Neural cell (in vitro differentiated cells): ENCODE measurements at regions not wholly inside any gene's neighbourhood (a gene's known extent, or its start where the extent isn't known, plus 50 kb on each side); places are given as distances from the start of the nearest gene placed in this dataset.

ENCODE experiments used
- H2AFZ ChIP-seq: fragments of 200-600, 300-800 bp; sonication (generic), shearing (Covaris generic); 2 replicates; pipeline ENCODE4 v1.6.0; 2014; ENCODE audit warnings: low read depth, mild to moderate bottlenecking, antibody characterized with exemption, low read length, moderate library complexity
- H3F3A ChIP-seq: fragments of 200-600 bp; shearing (Covaris generic); 2 replicates; pipeline ENCODE4 v1.6.1; 2016; ENCODE audit warnings: mild to moderate bottlenecking, moderate library complexity, mixed read lengths, antibody characterized with exemption, low read length; ENCODE audit not compliant: insufficient read depth, poor library complexity, severe bottlenecking
- H3K27ac ChIP-seq: fragments of 200-600, 300-800 bp; sonication (generic), shearing (Covaris generic); 2 replicates; pipeline ENCODE4 v1.5.1; 2014; ENCODE audit warnings: mild to moderate bottlenecking, low read length, moderate library complexity
- H3K27me3 ChIP-seq: fragments of 300-800, 200-600 bp; sonication (generic), shearing (Covaris generic); 2 replicates; pipeline ENCODE4 v1.6.0; 2014; ENCODE audit warnings: mild to moderate bottlenecking, low read depth, low read length, moderate library complexity; ENCODE audit not compliant: insufficient read depth
- H3K36me3 ChIP-seq: fragments of 300-800, 200-600 bp; sonication (generic), shearing (Covaris generic); 2 replicates; pipeline ENCODE4 v1.5.1; 2014; ENCODE audit warnings: mild to moderate bottlenecking, antibody characterized with exemption, low read length, moderate library complexity; ENCODE audit not compliant: insufficient read depth
- H3K4me2 ChIP-seq: fragments of 300-800, 200-600 bp; sonication (generic), shearing (Covaris generic); 2 replicates; pipeline ENCODE4 v1.6.0; 2014; ENCODE audit warnings: mild to moderate bottlenecking, low read length
- H3K4me3 ChIP-seq: fragments of 300-800, 200-600 bp; sonication (generic), shearing (Covaris generic); 2 replicates; pipeline ENCODE4 v1.5.1; 2014; ENCODE audit warnings: mild to moderate bottlenecking, low read length, moderate library complexity
- H3K79me2 ChIP-seq: fragments of 200-600 bp; shearing (Covaris generic); replicated peaks from 2 replicates; pipeline ENCODE4 v1.6.0; 2014; ENCODE audit warnings: mild to moderate bottlenecking, low read length, moderate library complexity; ENCODE audit not compliant: insufficient read depth
- H3K9ac ChIP-seq: fragments of 300-800, 200-600 bp; sonication (generic), shearing (Covaris generic); 2 replicates; pipeline ENCODE4 v1.6.1; 2016; ENCODE audit warnings: mild to moderate bottlenecking, low read length, mixed read lengths
- H3K9me2 ChIP-seq: fragments of 200-600 bp; shearing (Covaris generic); 2 replicates; pipeline ENCODE4 v1.6.1; 2016; ENCODE audit warnings: mild to moderate bottlenecking, low read length, mixed read lengths; ENCODE audit not compliant: insufficient read depth
- H3K9me3 ChIP-seq: fragments of 200-600, 300-800 bp; sonication (generic), shearing (Covaris generic); 2 replicates; pipeline ENCODE4 v1.6.1; 2016; ENCODE audit warnings: mild to moderate bottlenecking, mixed run types, low read length, moderate library complexity, mixed read lengths
- H4K20me1 ChIP-seq: fragments of 200-600 bp; shearing (Covaris generic); 2 replicates; pipeline ENCODE4 v1.6.1; 2016; ENCODE audit warnings: mild to moderate bottlenecking, mixed run types; ENCODE audit not compliant: insufficient read depth
- EP300 ChIP-seq: fragments of 450-650 bp; conservative IDR thresholded peaks from 2 replicates; pipeline ENCODE4 v1.6.1; 2014; ENCODE audit warnings: antibody characterized with exemption, mild to moderate bottlenecking, moderate library complexity; ENCODE audit not compliant: poor library complexity, severe bottlenecking
- EZH2 ChIP-seq: fragments of 200-600, 300-800 bp; shearing (Covaris generic), sonication (generic); IDR thresholded peaks from 2 replicates; pipeline ENCODE4 v1.6.1; 2014; ENCODE audit warnings: antibody characterized with exemption, low read length, borderline replicate concordance, mild to moderate bottlenecking; ENCODE audit not compliant: insufficient read depth, poor library complexity, severe bottlenecking
- MXI1 ChIP-seq: fragments of 450-650 bp; conservative IDR thresholded peaks from 2 replicates; pipeline ENCODE4 v1.6.1; 2014; ENCODE audit warnings: antibody characterized with exemption, mild to moderate bottlenecking; ENCODE audit not compliant: poor library complexity, severe bottlenecking
- POLR2AphosphoS5 ChIP-seq: IDR thresholded peaks from 2 replicates; pipeline ENCODE4 v1.6.1; 2012
- RAD21 ChIP-seq: fragments of 450-650 bp; conservative IDR thresholded peaks from 2 replicates; pipeline ENCODE4 v1.6.1; 2014; ENCODE audit warnings: antibody characterized with exemption, mild to moderate bottlenecking, moderate library complexity
- REST ChIP-seq: IDR thresholded peaks from 2 replicates; pipeline ENCODE4 v1.6.1; 2012; ENCODE audit warnings: borderline replicate concordance
- SMC3 ChIP-seq: fragments of 450-650 bp; conservative IDR thresholded peaks from 2 replicates; pipeline ENCODE4 v1.6.1; 2014; ENCODE audit warnings: antibody characterized with exemption, mild to moderate bottlenecking, moderate library complexity; ENCODE audit not compliant: poor library complexity
- TAF1 ChIP-seq: IDR thresholded peaks from 2 replicates; pipeline ENCODE4 v1.6.1; 2012; ENCODE audit warnings: low read depth
- TF ChIP-seq, protein P1 (sequence below): fragments of 450-650 bp; IDR thresholded peaks from 2 replicates; pipeline ENCODE4 v1.5.1; 2014; ENCODE audit warnings: antibody characterized with exemption, mild to moderate bottlenecking, moderate library complexity; ENCODE audit not compliant: poor library complexity, severe bottlenecking

- Histone ChIP-seq H3K4me3 (no peak overlapping the region), H3K79me2 (no peaks in the 10 kb centered on the region), H3K27me3 (no peaks in the 10 kb centered on the region), H3K9me2 (no peaks in the 10 kb centered on the region), H3K9ac (no peak overlapping the region), H3K36me3 (no peaks in the 10 kb centered on the region), H3F3A (no peaks in the 10 kb centered on the region), H3K27ac (no peak overlapping the region), H4K20me1 (no peaks in the 10 kb centered on the region), H3K4me2 (no peak overlapping the region), H2AFZ (no peak overlapping the region), H3K9me3 (no peaks in the 10 kb centered on the region)
- TF ChIP-seq EZH2 (no peak), REST (no peak), EP300 (no peak), POLR2AphosphoS5 (no peak), RAD21 (no peak), TAF1 (no peak), SMC3 (no peak), MXI1 (no peak)
- TF ChIP-seq, protein P1, sequence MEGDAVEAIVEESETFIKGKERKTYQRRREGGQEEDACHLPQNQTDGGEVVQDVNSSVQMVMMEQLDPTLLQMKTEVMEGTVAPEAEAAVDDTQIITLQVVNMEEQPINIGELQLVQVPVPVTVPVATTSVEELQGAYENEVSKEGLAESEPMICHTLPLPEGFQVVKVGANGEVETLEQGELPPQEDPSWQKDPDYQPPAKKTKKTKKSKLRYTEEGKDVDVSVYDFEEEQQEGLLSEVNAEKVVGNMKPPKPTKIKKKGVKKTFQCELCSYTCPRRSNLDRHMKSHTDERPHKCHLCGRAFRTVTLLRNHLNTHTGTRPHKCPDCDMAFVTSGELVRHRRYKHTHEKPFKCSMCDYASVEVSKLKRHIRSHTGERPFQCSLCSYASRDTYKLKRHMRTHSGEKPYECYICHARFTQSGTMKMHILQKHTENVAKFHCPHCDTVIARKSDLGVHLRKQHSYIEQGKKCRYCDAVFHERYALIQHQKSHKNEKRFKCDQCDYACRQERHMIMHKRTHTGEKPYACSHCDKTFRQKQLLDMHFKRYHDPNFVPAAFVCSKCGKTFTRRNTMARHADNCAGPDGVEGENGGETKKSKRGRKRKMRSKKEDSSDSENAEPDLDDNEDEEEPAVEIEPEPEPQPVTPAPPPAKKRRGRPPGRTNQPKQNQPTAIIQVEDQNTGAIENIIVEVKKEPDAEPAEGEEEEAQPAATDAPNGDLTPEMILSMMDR, result no peak
Observed at GRCh38 chr2:2586931-2587330, 255.9 kb upstream of the MYT1L start.

GRCh38 chr2:2586068-2586776 is 255.1 kb upstream of the MYT1L start:
- no peaks in the 10 kb centered on the region for H3K9me3 ChIP-seq
- H3K4me3 ChIP-seq, result no peak overlapping the region
- no peaks in the 10 kb centered on the region for H4K20me1 ChIP-seq
- no peak overlapping the region for H2AFZ ChIP-seq
- H3K9me2 ChIP-seq, result no peaks in the 10 kb centered on the region
- H3K9ac ChIP-seq, result no peak overlapping the region
- no peaks in the 10 kb centered on the region for H3K79me2 ChIP-seq
- H3K27ac ChIP-seq, result no peak overlapping the region
- H3K36me3 ChIP-seq, result no peaks in the 10 kb centered on the region
- TF ChIP-seq EZH2 (no peak), SMC3 (no peak)
- H3K27me3 ChIP-seq, result no peaks in the 10 kb centered on the region
- no peak overlapping the region for H3K4me2 ChIP-seq
- no peaks in the 10 kb centered on the region for H3F3A ChIP-seq
